KMS-11 (cell line): ENCODE measurements at regions not wholly inside any gene's neighbourhood (a gene's known extent, or its start where the extent isn't known, plus 50 kb on each side); places are given as distances from the start of the nearest gene placed in this dataset.

Experiments
- H2AFZ ChIP-seq: fragments of 200-600 bp; sonication (generic); 2 replicates; pipeline ENCODE4 v1.6.1; 2016; ENCODE audit warnings: antibody characterized with exemption, mixed run types, low read depth
- H3K27ac ChIP-seq: fragments of 200-600 bp; sonication (generic); 2 replicates; pipeline ENCODE4 v1.6.1; 2016; ENCODE audit warnings: mild to moderate bottlenecking, mixed run types
- H3K27me3 ChIP-seq: fragments of 200-600 bp; sonication (generic); 2 replicates; pipeline ENCODE4 v1.6.1; 2017; ENCODE audit warnings: mild to moderate bottlenecking, low read depth, mixed run types, moderate library complexity; ENCODE audit not compliant: insufficient read depth
- H3K36me3 ChIP-seq: fragments of 200-600 bp; sonication (generic); 2 replicates; pipeline ENCODE4 v1.6.1; 2017; ENCODE audit warnings: mild to moderate bottlenecking, mixed run types; ENCODE audit not compliant: insufficient read depth
- H3K4me1 ChIP-seq: fragments of 200-600 bp; sonication (generic); 2 replicates; pipeline ENCODE4 v1.6.1; 2016; ENCODE audit warnings: mild to moderate bottlenecking, low read depth, mixed run types; ENCODE audit not compliant: poor library complexity, severe bottlenecking
- H3K4me2 ChIP-seq: fragments of 200-600 bp; sonication (generic); 2 replicates; pipeline ENCODE4 v1.7.0; 2016; ENCODE audit warnings: mild to moderate bottlenecking, mixed run types
- H3K4me3 ChIP-seq: fragments of 200-600 bp; sonication (generic); IDR thresholded peaks from 2 replicates; pipeline ENCODE4 v1.6.1; 2017; ENCODE audit warnings: low read depth, low read length, mixed read lengths; ENCODE audit not compliant: insufficient read depth
- H3K79me2 ChIP-seq: fragments of 200-600 bp; sonication (generic); 2 replicates; pipeline ENCODE4 v1.6.1; 2016; ENCODE audit warnings: low read depth, mixed run types; ENCODE audit not compliant: insufficient read depth
- H3K9ac ChIP-seq: fragments of 200-600 bp; sonication (generic); 2 replicates; pipeline ENCODE4 v1.6.1; 2016; ENCODE audit warnings: mild to moderate bottlenecking, mixed run types
- H4K20me1 ChIP-seq: fragments of 200-600 bp; sonication (generic); 2 replicates; pipeline ENCODE4 v1.6.1; 2016; ENCODE audit warnings: mild to moderate bottlenecking, mixed run types; ENCODE audit not compliant: insufficient read depth
- TF ChIP-seq, protein P1 (sequence below): fragments of 200-600 bp; sonication (generic); conservative IDR thresholded peaks from 2 replicates; pipeline ENCODE4 v1.6.1; 2017; ENCODE audit warnings: low read depth, mild to moderate bottlenecking, antibody characterized with exemption, low read length, moderate library complexity, mixed read lengths

DNA sequence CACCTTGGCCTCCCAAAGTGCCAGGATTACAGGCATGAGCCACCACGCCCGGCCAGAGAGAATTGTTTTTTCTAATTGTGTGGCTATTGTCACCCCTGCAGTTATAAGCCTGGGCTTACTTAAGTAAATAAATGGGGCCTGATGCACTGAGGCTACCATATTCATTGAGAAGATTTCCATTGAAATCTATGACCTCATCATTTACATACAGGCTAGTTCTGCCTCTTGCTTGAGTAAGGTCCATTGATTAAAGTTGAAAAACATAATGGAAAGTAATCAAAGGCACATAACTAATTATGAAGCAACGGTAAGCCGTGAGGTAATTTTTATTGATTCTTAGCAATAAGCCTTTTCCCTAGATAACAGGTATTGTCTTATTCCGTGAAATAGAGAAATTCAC is 788.9 kb downstream of the ADGRL2 start:
- no peaks in the 10 kb centered on the region for H3K36me3 ChIP-seq
- H3K27ac ChIP-seq, result no peak overlapping the region
- no peaks in the 10 kb centered on the region for H3K4me1 ChIP-seq
- H3K9ac ChIP-seq, result no peak overlapping the region
- H3K4me2 ChIP-seq, result no peak overlapping the region
- H2AFZ ChIP-seq, result no peak overlapping the region
- H3K27me3 ChIP-seq, result no peaks in the 10 kb centered on the region
- H3K4me3 ChIP-seq, result no peak overlapping the region
- no peaks in the 10 kb centered on the region for H3K79me2 ChIP-seq
- TF ChIP-seq, protein P1, sequence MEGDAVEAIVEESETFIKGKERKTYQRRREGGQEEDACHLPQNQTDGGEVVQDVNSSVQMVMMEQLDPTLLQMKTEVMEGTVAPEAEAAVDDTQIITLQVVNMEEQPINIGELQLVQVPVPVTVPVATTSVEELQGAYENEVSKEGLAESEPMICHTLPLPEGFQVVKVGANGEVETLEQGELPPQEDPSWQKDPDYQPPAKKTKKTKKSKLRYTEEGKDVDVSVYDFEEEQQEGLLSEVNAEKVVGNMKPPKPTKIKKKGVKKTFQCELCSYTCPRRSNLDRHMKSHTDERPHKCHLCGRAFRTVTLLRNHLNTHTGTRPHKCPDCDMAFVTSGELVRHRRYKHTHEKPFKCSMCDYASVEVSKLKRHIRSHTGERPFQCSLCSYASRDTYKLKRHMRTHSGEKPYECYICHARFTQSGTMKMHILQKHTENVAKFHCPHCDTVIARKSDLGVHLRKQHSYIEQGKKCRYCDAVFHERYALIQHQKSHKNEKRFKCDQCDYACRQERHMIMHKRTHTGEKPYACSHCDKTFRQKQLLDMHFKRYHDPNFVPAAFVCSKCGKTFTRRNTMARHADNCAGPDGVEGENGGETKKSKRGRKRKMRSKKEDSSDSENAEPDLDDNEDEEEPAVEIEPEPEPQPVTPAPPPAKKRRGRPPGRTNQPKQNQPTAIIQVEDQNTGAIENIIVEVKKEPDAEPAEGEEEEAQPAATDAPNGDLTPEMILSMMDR, result no peak
- H4K20me1 ChIP-seq, result no peaks in the 10 kb centered on the region

DNA sequence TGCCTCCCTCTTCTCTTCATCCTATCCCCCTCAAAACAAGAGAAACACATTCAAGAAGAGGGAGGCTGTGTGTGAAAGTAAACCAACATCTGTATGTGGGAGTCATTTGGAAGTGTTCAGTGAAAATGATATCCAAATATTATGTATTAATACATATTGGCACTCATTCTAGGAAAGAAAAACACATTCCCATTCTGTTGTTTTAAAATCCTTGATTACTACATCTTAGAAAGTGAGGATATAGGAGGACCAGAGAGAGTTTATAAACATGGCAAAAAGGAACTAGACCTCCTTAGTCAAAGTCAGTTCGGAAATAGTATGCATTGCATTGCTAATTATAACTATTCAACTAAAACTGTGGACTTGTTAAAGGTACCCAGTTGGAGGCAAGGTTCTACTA is 786.6 kb downstream of the ADGRL2 start:
- TF ChIP-seq, protein P1, result no peak
- no peaks in the 10 kb centered on the region for H3K79me2 ChIP-seq
- H3K9ac ChIP-seq, result no peak overlapping the region
- H2AFZ ChIP-seq, result no peak overlapping the region
- no peak overlapping the region for H3K4me3 ChIP-seq
- H3K36me3 ChIP-seq, result no peaks in the 10 kb centered on the region
- H4K20me1 ChIP-seq, result no peaks in the 10 kb centered on the region
- no peaks in the 10 kb centered on the region for H3K27me3 ChIP-seq
- H3K27ac ChIP-seq, result no peak overlapping the region
- no peak overlapping the region for H3K4me2 ChIP-seq
- no peaks in the 10 kb centered on the region for H3K4me1 ChIP-seq

DNA sequence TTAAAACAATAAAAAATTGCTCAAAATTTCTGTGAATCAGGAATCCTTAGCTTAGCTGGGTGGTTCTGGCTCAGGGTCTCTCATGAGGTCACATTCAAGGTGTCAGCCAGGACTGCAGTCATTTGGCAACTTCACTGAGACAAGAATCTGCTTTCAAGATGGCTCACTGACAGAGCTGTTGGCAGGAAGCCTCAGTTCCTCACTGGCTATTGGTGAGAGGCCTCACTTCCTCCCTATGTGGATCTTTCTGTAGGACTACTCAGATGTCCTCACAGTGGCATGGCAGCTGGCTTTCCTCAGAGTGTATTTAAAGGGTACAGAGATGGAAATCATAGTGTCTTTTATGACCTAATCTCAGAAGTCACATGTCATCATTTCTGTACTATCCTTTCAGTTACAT is 785.7 kb downstream of the ADGRL2 start:
- H3K9ac ChIP-seq, result no peak overlapping the region
- no peak overlapping the region for H3K27ac ChIP-seq
- H3K27me3 ChIP-seq, result no peaks in the 10 kb centered on the region
- no peak overlapping the region for H3K4me3 ChIP-seq
- no peaks in the 10 kb centered on the region for H3K36me3 ChIP-seq
- no peaks in the 10 kb centered on the region for H3K79me2 ChIP-seq
- no peaks in the 10 kb centered on the region for H4K20me1 ChIP-seq
- no peaks in the 10 kb centered on the region for H3K4me1 ChIP-seq
- TF ChIP-seq, protein P1, result no peak
- no peak overlapping the region for H2AFZ ChIP-seq
- no peak overlapping the region for H3K4me2 ChIP-seq

DNA sequence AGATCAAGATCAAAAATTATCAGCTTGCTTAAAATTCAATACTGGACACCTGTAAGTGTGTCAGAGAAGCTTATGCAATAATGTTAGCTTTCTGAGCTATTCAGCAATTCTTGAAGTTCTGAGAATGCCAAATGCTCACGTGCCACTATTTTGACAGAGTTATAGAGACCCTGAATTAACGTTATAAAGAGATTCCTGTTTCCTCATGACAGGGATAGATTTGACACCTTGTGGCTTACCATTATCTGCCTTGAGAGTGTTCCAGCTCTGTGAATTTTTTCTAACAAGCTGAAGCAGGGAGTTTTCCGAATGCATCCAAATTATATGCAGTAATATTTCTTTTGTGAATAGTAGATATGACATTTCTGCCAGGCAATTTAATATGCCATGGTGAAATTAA is 781.6 kb downstream of the ADGRL2 start:
- Histone ChIP-seq H3K79me2 (no peaks in the 10 kb centered on the region), H3K4me1 (no peaks in the 10 kb centered on the region), H3K27me3 (no peaks in the 10 kb centered on the region), H4K20me1 (no peaks in the 10 kb centered on the region), H3K4me2 (no peak overlapping the region), H3K27ac (no peak overlapping the region), H3K9ac (no peak overlapping the region), H3K4me3 (no peak overlapping the region), H3K36me3 (no peaks in the 10 kb centered on the region), H2AFZ (no peak overlapping the region)
- TF ChIP-seq, protein P1, result no peak
